Lung (tissue), 11 donors: ENCODE measurements at regions not wholly inside any gene's neighbourhood (a gene's known extent, or its start where the extent isn't known, plus 50 kb on each side); places are given as distances from the start of the nearest gene placed in this dataset.

Source experiments
- ATAC-seq: fragments of 200-7000 bp; cut with Tn5 transposase; one replicate; pipeline ENCODE4 v1.9.1; 2020; ENCODE audit warnings: moderate number of reproducible peaks; ENCODE audit not compliant: insufficient read depth, low FRiP score
- DNase-seq, 3 donors: peaks; one replicate each; pipeline ENCODE4 v3.0.0-alpha.2; 2013 to 2017
- H3K27ac ChIP-seq, 2 donors: one replicate each; pipeline ENCODE4 v1.5.1; 2013; ENCODE audit warnings: mild to moderate bottlenecking in 2 of 2, moderate library complexity in 2 of 2, control low read depth in 1 of 2, inconsistent platforms in 1 of 2, low read depth in 1 of 2, low read length in 1 of 2
- H3K27me3 ChIP-seq, 3 donors: one replicate each; pipeline ENCODE4 v1.5.1; 2013; ENCODE audit warnings: low read length in 2 of 3; ENCODE audit not compliant: control insufficient read depth in 3 of 3, insufficient read depth in 3 of 3
- H3K36me3 ChIP-seq, 4 donors: one replicate each; pipeline ENCODE4 v1.5.1; 2013; ENCODE audit warnings: low read length in 4 of 4, mild to moderate bottlenecking in 1 of 4, moderate library complexity in 1 of 4; ENCODE audit not compliant: control insufficient read depth in 4 of 4, insufficient read depth in 4 of 4
- H3K4me1 ChIP-seq, 5 donors: one replicate each; pipeline ENCODE4 v1.5.1; 2013; ENCODE audit warnings: low read length in 5 of 5, mild to moderate bottlenecking in 2 of 5, moderate library complexity in 1 of 5; ENCODE audit not compliant: control insufficient read depth in 5 of 5, insufficient read depth in 5 of 5
- H3K4me3 ChIP-seq: one replicate; pipeline ENCODE4 v1.5.1; 2013; ENCODE audit warnings: mild to moderate bottlenecking, control low read depth, moderate library complexity
- H3K9ac ChIP-seq, 2 donors: one replicate each; pipeline ENCODE4 v1.5.1; 2013; ENCODE audit warnings: low read length in 2 of 2, control low read depth in 1 of 2; ENCODE audit not compliant: insufficient read depth in 1 of 2
- H3K9me3 ChIP-seq, 4 donors: one replicate each; pipeline ENCODE4 v1.5.1; 2013; ENCODE audit warnings: low read length in 3 of 4, mild to moderate bottlenecking in 1 of 4, moderate library complexity in 1 of 4; ENCODE audit not compliant: control insufficient read depth in 4 of 4, insufficient read depth in 3 of 4
- CTCF ChIP-seq: IDR thresholded peaks from 2 replicates; pipeline ENCODE4 v1.5.1; 2012; ENCODE audit warnings: mild to moderate bottlenecking; ENCODE audit errors: control extremely low read depth, extremely low read depth
- WGBS, 2 donors: extraction: QIAGEN DNeasy Blood & Tissue Kit; methylation state at CpG; one replicate each; pipeline ENCODE4 v1.1.7; 2013; 5-methylcytosine and 5-hydroxymethylcytosine counted together
- donor health status: control.
- donor health status: control.
- donor health status: Bipolar disorder and iron deficiency.
- donor health status: healthy.
- donor health status: DM: yes; HTN: yes; CAD: no.

GRCh38 chr7:91323626-91324158 is 59.5 kb downstream of the FZD1 start:
- Histone ChIP-seq H3K27ac (no peak overlapping the region), H3K4me1 (peaks cover 0 to 6% (median 3%) of the 10 kb centered on the region in 5 donors), H3K9me3 (no peaks in the 10 kb centered on the region), H3K4me3 (no peak overlapping the region), H3K36me3 (no peaks in the 10 kb centered on the region), H3K27me3 (no peaks in the 10 kb centered on the region), H3K9ac (no peak overlapping the region)
- DNase-seq (no peak), ATAC-seq (no peak)
- WGBS, 2 donors, result 75 to 95% methylated on average over 2 of the region's 2 CpGs
- TF ChIP-seq CTCF, result no peak

GRCh38 chr7:91324663-91325062 is 60.4 kb downstream of the FZD1 start:
- no peak for ATAC-seq

GRCh38 chr7:91325726-91326125 is 61.5 kb downstream of the FZD1 start:
- H3K9me3 ChIP-seq, result no peaks in the 10 kb centered on the region
- no peak overlapping the region for H3K9ac ChIP-seq
- no peaks in the 10 kb centered on the region for H3K27me3 ChIP-seq
- DNase-seq (no peak), ATAC-seq (no peak)
- no peak overlapping the region for H3K4me3 ChIP-seq
- no peaks in the 10 kb centered on the region for H3K36me3 ChIP-seq
- TF ChIP-seq CTCF, result no peak
- peaks cover 0 to 19% (median 6%) of the 10 kb centered on the region in 5 donors for H3K4me1 ChIP-seq
- WGBS, 2 donors, result 16 to 35% methylated on average over 3 of the region's 3 CpGs
- H3K27ac ChIP-seq, result no peak overlapping the region

More at GRCh38 chr7:91324663-91325062, 60.4 kb downstream of the FZD1 start:
- Histone ChIP-seq H3K36me3 (no peaks in the 10 kb centered on the region), H3K27me3 (no peaks in the 10 kb centered on the region), H3K9me3 (no peaks in the 10 kb centered on the region), H3K4me1 (peaks cover 0 to 9% (median 6%) of the 10 kb centered on the region in 5 donors), H3K9ac (no peak overlapping the region), H3K27ac (no peak overlapping the region), H3K4me3 (no peak overlapping the region)
- 70 to 81% methylated on average over 4 of the region's 4 CpGs for WGBS, 2 donors
- no peak for DNase-seq
- no peak for TF ChIP-seq CTCF
